OCI-LY1 (cell line): ENCODE measurements at regions not wholly inside any gene's neighbourhood (a gene's known extent, or its start where the extent isn't known, plus 50 kb on each side); places are given as distances from the start of the nearest gene placed in this dataset.

Source experiments
- H2AFZ ChIP-seq: fragments of 200-600 bp; sonication (generic), shearing (Covaris generic); 2 replicates; pipeline ENCODE4 v1.6.0; 2014; ENCODE audit warnings: antibody characterized with exemption, mild to moderate bottlenecking, low read length
- H3F3A ChIP-seq: fragments of 200-600 bp; sonication (generic), shearing (Covaris generic); 2 replicates; pipeline ENCODE4 v1.6.0; 2014; ENCODE audit warnings: mild to moderate bottlenecking, antibody characterized with exemption, low read length, moderate library complexity; ENCODE audit not compliant: insufficient read depth
- H3K27ac ChIP-seq: fragments of 200-600 bp; sonication (generic); 2 replicates; pipeline ENCODE4 v1.5.1; 2014; ENCODE audit warnings: low read length, mixed run types, mild to moderate bottlenecking, low read depth; ENCODE audit not compliant: poor library complexity, severe bottlenecking
- H3K27me3 ChIP-seq: fragments of 200-600 bp; sonication (generic); 2 replicates; pipeline ENCODE4 v1.6.0; 2014; ENCODE audit warnings: antibody characterized with exemption, mild to moderate bottlenecking, low read length, moderate library complexity; ENCODE audit not compliant: insufficient read depth
- H3K36me3 ChIP-seq: fragments of 200-600 bp; sonication (generic); 2 replicates; pipeline ENCODE4 v1.6.1; 2014; ENCODE audit warnings: mild to moderate bottlenecking, antibody characterized with exemption, low read length, moderate library complexity, mixed read lengths; ENCODE audit not compliant: insufficient read depth
- H3K4me1 ChIP-seq: fragments of 200-600 bp; sonication (generic); 2 replicates; pipeline ENCODE4 v1.5.1; 2014; ENCODE audit warnings: mild to moderate bottlenecking, low read length, moderate library complexity; ENCODE audit not compliant: insufficient read depth, severe bottlenecking
- H3K4me2 ChIP-seq: fragments of 200-600 bp; sonication (generic), shearing (Covaris generic); 2 replicates; pipeline ENCODE4 v1.6.1; 2014; ENCODE audit warnings: low read length
- H3K4me3 ChIP-seq: fragments of 200-600 bp; sonication (generic); 2 replicates; pipeline ENCODE4 v1.5.1; 2014; ENCODE audit warnings: low read length, low read depth, mild to moderate bottlenecking, mixed read lengths; ENCODE audit not compliant: poor library complexity, severe bottlenecking
- H3K79me2 ChIP-seq: fragments of 200-600 bp; shearing (Covaris generic); 2 replicates; pipeline ENCODE4 v1.6.1; 2016; ENCODE audit warnings: mixed run types, low read length, mixed read lengths; ENCODE audit not compliant: insufficient read depth
- H3K9ac ChIP-seq: fragments of 200-600 bp; sonication (generic), shearing (Covaris generic); 2 replicates; pipeline ENCODE4 v1.6.1; 2014; ENCODE audit warnings: mild to moderate bottlenecking, low read length, mixed read lengths
- H3K9me2 ChIP-seq: fragments of 200-600 bp; sonication (generic), shearing (Covaris generic); 2 replicates; pipeline ENCODE4 v1.6.1; 2014; ENCODE audit warnings: low read depth, mild to moderate bottlenecking, low read length, mixed read lengths
- H3K9me3 ChIP-seq: fragments of 200-600 bp; shearing (Covaris generic); 2 replicates; pipeline ENCODE4 v1.6.1; 2014; ENCODE audit warnings: low read length, mixed read lengths
- H4K20me1 ChIP-seq: fragments of 200-600 bp; sonication (generic), shearing (Covaris generic); 2 replicates; pipeline ENCODE4 v1.6.0; 2016; ENCODE audit warnings: mild to moderate bottlenecking, low read length; ENCODE audit not compliant: insufficient read depth
- CTCF ChIP-seq: fragments of 200-600 bp; sonication (generic), shearing (Covaris generic); IDR thresholded peaks from 2 replicates; pipeline ENCODE4 v1.5.1; 2017; ENCODE audit warnings: mild to moderate bottlenecking, antibody characterized with exemption, low read length, moderate library complexity, mixed read lengths
- EZH2 ChIP-seq: fragments of 200-600 bp; sonication (generic), shearing (Covaris generic); IDR thresholded peaks from 2 replicates; pipeline ENCODE4 v1.8.0; 2017; ENCODE audit warnings: borderline replicate concordance, mixed run types, mild to moderate bottlenecking, antibody characterized with exemption, low read length, moderate library complexity, mixed read lengths

- Histone ChIP-seq H3K9me2 (no peaks in the 10 kb centered on the region), H2AFZ (no peak overlapping the region), H3K36me3 (no peaks in the 10 kb centered on the region), H3K4me1 (no peaks in the 10 kb centered on the region), H3K9me3 (no peaks in the 10 kb centered on the region), H3K4me2 (no peak overlapping the region), H3K9ac (no peak overlapping the region), H4K20me1 (no peaks in the 10 kb centered on the region), H3K4me3 (no peak overlapping the region), H3K27me3 (no peaks in the 10 kb centered on the region), H3K27ac (no peak overlapping the region), H3F3A (no peaks in the 10 kb centered on the region), H3K79me2 (no peaks in the 10 kb centered on the region)
- TF ChIP-seq CTCF = no peak
- no peak for TF ChIP-seq EZH2
Measured at GRCh38 chr4:162586266-162586665, 422.5 kb upstream of the FSTL5 start.

GRCh38 chr4:162582180-162582579 is 418.4 kb upstream of the FSTL5 start:
- Histone ChIP-seq H3K9me3 (no peaks in the 10 kb centered on the region), H3K9me2 (no peaks in the 10 kb centered on the region), H3K4me1 (no peaks in the 10 kb centered on the region), H3K36me3 (no peaks in the 10 kb centered on the region), H2AFZ (no peak overlapping the region), H3K79me2 (no peaks in the 10 kb centered on the region), H3K27ac (no peak overlapping the region), H3K27me3 (no peaks in the 10 kb centered on the region), H4K20me1 (no peaks in the 10 kb centered on the region), H3F3A (no peaks in the 10 kb centered on the region), H3K4me3 (no peak overlapping the region), H3K4me2 (no peak overlapping the region), H3K9ac (no peak overlapping the region)
- TF ChIP-seq CTCF = no peak
- TF ChIP-seq EZH2 = no peak

GRCh38 chr4:162565730-162566129 is 401.9 kb upstream of the FSTL5 start:
- Histone ChIP-seq H4K20me1 (no peaks in the 10 kb centered on the region), H3K4me1 (no peaks in the 10 kb centered on the region), H3F3A (no peaks in the 10 kb centered on the region), H3K79me2 (no peaks in the 10 kb centered on the region), H3K4me2 (no peak overlapping the region), H3K9me3 (no peaks in the 10 kb centered on the region), H2AFZ (no peak overlapping the region), H3K9ac (no peak overlapping the region), H3K27me3 (no peaks in the 10 kb centered on the region), H3K27ac (no peak overlapping the region), H3K36me3 (no peaks in the 10 kb centered on the region), H3K4me3 (no peak overlapping the region), H3K9me2 (no peaks in the 10 kb centered on the region)
- TF ChIP-seq EZH2 = no peak

- Histone ChIP-seq H3K27ac (no peak overlapping the region), H3K27me3 (no peaks in the 10 kb centered on the region), H3K4me1 (no peaks in the 10 kb centered on the region), H2AFZ (no peak overlapping the region), H4K20me1 (no peaks in the 10 kb centered on the region), H3K36me3 (no peaks in the 10 kb centered on the region), H3K4me2 (no peak overlapping the region), H3K9me2 (no peaks in the 10 kb centered on the region), H3K9ac (no peak overlapping the region), H3K79me2 (no peaks in the 10 kb centered on the region), H3K4me3 (no peak overlapping the region), H3F3A (no peaks in the 10 kb centered on the region), H3K9me3 (no peaks in the 10 kb centered on the region)
- TF ChIP-seq CTCF = no peak
- TF ChIP-seq EZH2 = no peak
Measured at GRCh38 chr4:162560073-162560472, 396.3 kb upstream of the FSTL5 start.
